Right lobe of liver (tissue), 4 donors: ENCODE measurements at regions not wholly inside any gene's neighbourhood (a gene's known extent, or its start where the extent isn't known, plus 50 kb on each side); places are given as distances from the start of the nearest gene placed in this dataset.

Experiments
- CTCF ChIP-seq, 4 donors: fragments of 200-600 bp in 3 of 4; fragments of 450-650 bp in 1 of 4; IDR thresholded peaks; one replicate each; pipeline versions ENCODE4 v1.5.1 to v1.8.0; 2016 to 2022; ENCODE audit warnings: antibody characterized with exemption in 4 of 4, mild to moderate bottlenecking in 2 of 4
- POLR2A ChIP-seq: fragments of 450-650 bp; IDR thresholded peaks from one replicate; pipeline ENCODE4 v1.6.1; 2017; ENCODE audit warnings: antibody characterized with exemption, mild to moderate bottlenecking
- donor health status: DM: no; HTN: no; CAD: no.
- donor health status: DM: no; HTN: no; CAD: no.
- donor health status: DM: no; HTN: yes; CAD: no.

- TF ChIP-seq POLR2A (no peak), CTCF (IDR thresholded peaks at IDR 0.05) (no peak)
Observed at GRCh38 chr13:23081220-23081619, 99.6 kb upstream of the SGCG start.
